IMR-90 (cell line): ENCODE measurements at regions not wholly inside any gene's neighbourhood (a gene's known extent, or its start where the extent isn't known, plus 50 kb on each side); places are given as distances from the start of the nearest gene placed in this dataset.

Experiments used
- ATAC-seq: fragments of 200-7000 bp; cut with Tn5 transposase; 2 replicates; pipeline ENCODE4 v1.9.1; 2020; ENCODE audit warnings: low read depth, mild to moderate bottlenecking, moderate library complexity
- BruUV-seq: library from RNA; stranded (reverse); fragments of 400-500 nt; replicated peaks from 2 replicates; lab custom pipeline; 2021; lab: Mats Ljungman, UMichigan
- CTCF ChIA-PET: fragments of 300-600 bp; formaldehyde crosslinking; extraction: SDS; loops from one replicate; lab custom pipeline; 2021; ENCODE audit warnings: antibody characterized with exemption; lab: Yijun Ruan, JAX
- POLR2A ChIA-PET: fragments of 300-600 bp; sonication (Branson Sonifier 250); formaldehyde crosslinking; loops from one replicate; lab custom pipeline; 2022; ENCODE audit warnings: antibody characterized with exemption; ENCODE audit not compliant: unreplicated experiment; lab: Charles Lee
- DNase-seq: peaks from one replicate; pipeline ENCODE4 v3.0.0; 2013
- H2AFZ ChIP-seq: replicated peaks from 2 replicates; pipeline ENCODE3; 2013; ENCODE audit warnings: low read length, mild to moderate bottlenecking; ENCODE audit not compliant: poor library complexity
- H2AK5ac ChIP-seq: 2 replicates; pipeline ENCODE4 v1.6.1; 2013; ENCODE audit warnings: low read depth, low read length, inconsistent platforms
- H2AK9ac ChIP-seq: replicated peaks from 2 replicates; pipeline ENCODE3; 2013; ENCODE audit warnings: mild to moderate bottlenecking, low read depth, low read length, moderate library complexity; ENCODE audit not compliant: poor library complexity
- H2BK120ac ChIP-seq: 2 replicates; pipeline ENCODE4 v1.6.1; 2013; ENCODE audit warnings: low read depth, low read length, inconsistent platforms
- H2BK15ac ChIP-seq: 3 replicates; pipeline ENCODE4 v1.6.1; 2013; ENCODE audit warnings: low read depth, low read length, inconsistent platforms
- H2BK20ac ChIP-seq: 2 replicates; pipeline ENCODE4 v1.6.1; 2013; ENCODE audit warnings: low read depth, mild to moderate bottlenecking, inconsistent platforms, low read length, moderate library complexity
- H2BK5ac ChIP-seq: 2 replicates; pipeline ENCODE4 v1.6.1; 2013; ENCODE audit warnings: mild to moderate bottlenecking, low read depth, low read length, inconsistent platforms; ENCODE audit not compliant: poor library complexity, severe bottlenecking
- H3K14ac ChIP-seq: replicated peaks from 2 replicates; pipeline ENCODE4 v1.6.1; 2013; ENCODE audit warnings: low read depth, low read length, inconsistent platforms
- H3K18ac ChIP-seq: 2 replicates; pipeline ENCODE4 v1.6.1; 2013; ENCODE audit warnings: low read depth, low read length, control low read depth
- H3K23ac ChIP-seq: 2 replicates; pipeline ENCODE4 v1.6.1; 2013; ENCODE audit warnings: low read depth, low read length, inconsistent platforms
- H3K27ac ChIP-seq: 2 replicates; pipeline ENCODE4 v1.5.1; 2013; ENCODE audit warnings: mild to moderate bottlenecking, control low read depth, low read length; ENCODE audit not compliant: insufficient read depth
- H3K27me3 ChIP-seq: 2 replicates; pipeline ENCODE4 v1.6.1; 2013; ENCODE audit warnings: low read length; ENCODE audit not compliant: control insufficient read depth, insufficient read depth
- H3K36me3 ChIP-seq: 2 replicates; pipeline ENCODE4 v1.6.1; 2013; ENCODE audit warnings: low read length, mixed read lengths; ENCODE audit not compliant: control insufficient read depth, insufficient read depth
- H3K4ac ChIP-seq: 2 replicates; pipeline ENCODE4 v1.6.1; 2013; ENCODE audit warnings: low read depth, low read length, inconsistent platforms
- H3K4me1 ChIP-seq: 2 replicates; pipeline ENCODE4 v1.6.1; 2013; ENCODE audit warnings: low read length, mixed read lengths; ENCODE audit not compliant: control insufficient read depth, insufficient read depth
- H3K4me2 ChIP-seq: 2 replicates; pipeline ENCODE4 v1.6.1; 2013; ENCODE audit warnings: low read depth, mild to moderate bottlenecking, control low read depth, low read length, moderate library complexity
- H3K4me3 ChIP-seq: 2 replicates; pipeline ENCODE4 v1.5.1; 2013; ENCODE audit warnings: low read depth, mild to moderate bottlenecking, control low read depth, low read length, moderate library complexity; ENCODE audit not compliant: insufficient read depth
- H3K56ac ChIP-seq: 2 replicates; pipeline ENCODE4 v1.6.1; 2013; ENCODE audit warnings: low read length, inconsistent platforms; ENCODE audit not compliant: insufficient read depth; ENCODE audit errors: extremely low read depth
- H3K79me1 ChIP-seq, 2 experiments: 2 replicates each; pipeline ENCODE4 v1.6.1; 2013; ENCODE audit warnings: low read length in 2 of 2, inconsistent platforms in 1 of 2, low read depth in 1 of 2
- H3K9ac ChIP-seq: 2 replicates; pipeline ENCODE4 v1.6.1; 2013; ENCODE audit warnings: low read depth, low read length, control low read depth
- H3K9me1 ChIP-seq: 2 replicates; pipeline ENCODE4 v1.6.1; 2013; ENCODE audit warnings: low read length, inconsistent platforms; ENCODE audit not compliant: insufficient read depth
- H3K9me3 ChIP-seq: 2 replicates; pipeline ENCODE4 v1.6.1; 2013; ENCODE audit warnings: low read length; ENCODE audit not compliant: control insufficient read depth, insufficient read depth
- H4K20me1 ChIP-seq: 2 replicates; pipeline ENCODE4 v1.6.1; 2013; ENCODE audit warnings: low read length, inconsistent platforms; ENCODE audit not compliant: insufficient read depth
- H4K5ac ChIP-seq: 2 replicates; pipeline ENCODE4 v1.6.1; 2013; ENCODE audit warnings: mild to moderate bottlenecking, low read depth, low read length, control low read depth
- H4K8ac ChIP-seq, 2 experiments: 2 replicates each; pipeline ENCODE4 v1.6.1; 2013; ENCODE audit warnings: low read depth in 2 of 2, low read length in 2 of 2, control low read depth in 1 of 2, inconsistent platforms in 1 of 2
- H4K91ac ChIP-seq: 2 replicates; pipeline ENCODE4 v1.6.1; 2013; ENCODE audit warnings: low read depth, low read length, inconsistent platforms; ENCODE audit not compliant: insufficient read depth
- ELK1 ChIP-seq: fragments of 150-350 bp; IDR thresholded peaks from 2 replicates; pipeline ENCODE4 v1.6.1; 2016; ENCODE audit warnings: low read depth, mild to moderate bottlenecking, low read length, moderate library complexity, borderline replicate concordance
- WGBS, 2 experiments: methylation state at CpG; one replicate each; pipeline versions ENCODE4 v1.1.5 to v1.1.7; 2013; ENCODE audit warnings: missing lambda C conversion rate in 2 of 2; ENCODE audit not compliant: insufficient read length in 1 of 2; ENCODE audit errors: extremely low coverage in 2 of 2; 5-methylcytosine and 5-hydroxymethylcytosine counted together
- dilution Hi-C: fragments of 300-500 bp; cut with HindIII; formaldehyde crosslinking; loops from one replicate; pipeline ENCODE4 v1.14.3; 2018; ENCODE audit warnings: low sequenced_read_pairs; ENCODE audit not compliant: unreplicated experiment
- in situ Hi-C: fragments of 300-500 bp; cut with MboI; formaldehyde crosslinking; loops from 3 replicates; pipeline ENCODE4 v1.14.3; 2019; ENCODE audit warnings: low sequenced_read_pairs, inconsistent platforms, mixed read lengths
- intact Hi-C: fragments of 100-400 bp; cut with micrococcal nuclease; formaldehyde crosslinking; loops from 2 replicates; pipeline ENCODE4 v1.10.0; 2022

GRCh38 chr6:21519642-21520041, 73.9 kb upstream of the SOX4 start:
- no TSS peak for BruUV-seq
- Histone ChIP-seq H3K27me3 (peaks cover 3% of the 10 kb centered on the region; the same call in 1 of the 2 replicates), H3K4me2 (no peak overlapping the region), H3K9ac (no peak overlapping the region), H3K4me3 (no peak overlapping the region), H3K14ac (no peak overlapping the region), H2BK120ac (no peak overlapping the region), H2AFZ (no peak overlapping the region), H3K4ac (no peak overlapping the region), H4K8ac (no peak overlapping the region), H3K56ac (no peak overlapping the region), H3K23ac (no peak overlapping the region), H2AK9ac (no peak overlapping the region), H4K20me1 (no peaks in the 10 kb centered on the region), H2BK5ac (no peak overlapping the region), H3K9me1 (no peaks in the 10 kb centered on the region), H3K4me1 (no peaks in the 10 kb centered on the region), H3K36me3 (no peaks in the 10 kb centered on the region), H2BK20ac (no peak overlapping the region), H2AK5ac (no peak overlapping the region), H3K79me1 (no peaks in the 10 kb centered on the region), H3K9me3 (no peaks in the 10 kb centered on the region), H3K27ac (no peak overlapping the region), H4K91ac (no peak overlapping the region), H3K18ac (no peak overlapping the region), H4K5ac (no peak overlapping the region), H2BK15ac (no peak overlapping the region)
- TF ChIP-seq ELK1 = no peak
- in situ Hi-C loops (no loop called here), dilution Hi-C loops (no loop called here), intact Hi-C loops (no loop called here)
- ATAC-seq (no peak), DNase-seq (no peak)
- CTCF ChIA-PET = no interaction called here
- no CpG with 5 or more reads among the region's 1 CpG for WGBS, 2 experiments
- POLR2A ChIA-PET = no interaction called here
